A549 (cell line): ENCODE measurements at regions not wholly inside any gene's neighbourhood (a gene's known extent, or its start where the extent isn't known, plus 50 kb on each side); places are given as distances from the start of the nearest gene placed in this dataset.

Experiments used
- ATAC-seq, 2 experiments: fragments of 200-7000 bp in 1 of 2; fragments of >200 bp in 1 of 2; cut with Nextera tagmentation in 1 of 2; cut with Tn5 transposase in 1 of 2; 3 replicates each; pipeline versions ENCODE4 v1.8.0 to v1.9.1; 2018 to 2020; ENCODE audit warnings: mild to moderate bottlenecking in 1 of 2, moderate library complexity in 1 of 2
- CTCF ChIA-PET: fragments of 300-600 bp; sonication (Branson Sonifier 250); formaldehyde crosslinking; extraction: SDS; loops from one replicate; lab custom pipeline; 2021; ENCODE audit warnings: antibody characterized with exemption, inconsistent platforms; lab: Yijun Ruan, JAX
- POLR2A ChIA-PET: fragments of 350-600 bp; formaldehyde crosslinking; extraction: SDS; loops from one replicate; lab custom pipeline; 2021; ENCODE audit warnings: antibody characterized with exemption, inconsistent platforms; lab: Yijun Ruan, JAX
- DNase-seq, 2 experiments: peaks; one replicate each; pipeline versions ENCODE4 v3.0.0 to v3.0.0-alpha.2; 2011 to 2016; ENCODE audit warnings: low read depth in 1 of 2, low spot score in 1 of 2
- FAIRE-seq: peaks from 2 replicates; lab custom pipeline; 2011; peaks lifted over from hg19 to GRCh38; lab: Jason Lieb, UNC
- H3K27ac ChIP-seq, 2 experiments: fragments of >200 bp; sonication (Bioruptor Twin); formaldehyde crosslinking; 3 replicates each; pipeline ENCODE4 v1.5.1; 2016 to 2017
- H3K4me1 ChIP-seq: fragments of >200 bp; sonication (Bioruptor Twin); formaldehyde crosslinking; 3 replicates; pipeline ENCODE4 v1.6.1; 2016
- H3K4me2 ChIP-seq: fragments of >200 bp; sonication (Bioruptor Twin); formaldehyde crosslinking; 3 replicates; pipeline ENCODE4 v1.6.1; 2016
- H3K4me3 ChIP-seq: fragments of >200 bp; sonication (Bioruptor Twin); formaldehyde crosslinking; 3 replicates; pipeline ENCODE4 v1.5.1; 2016
- H3K9me3 ChIP-seq: fragments of >200 bp; sonication (Bioruptor Twin); formaldehyde crosslinking; 3 replicates; pipeline ENCODE4 v1.6.1; 2016
- BCL3 ChIP-seq: fragments of >200 bp; sonication (Bioruptor Twin); formaldehyde crosslinking; IDR thresholded peaks from 3 replicates; pipeline ENCODE4 v1.6.1; 2016
- CBX8 ChIP-seq: fragments of 200-600 bp; sonication (generic); IDR thresholded peaks from 2 replicates; pipeline ENCODE4 v1.6.1; 2016
- CHD2 ChIP-seq: fragments of 150-350 bp; IDR thresholded peaks from 2 replicates; pipeline ENCODE4 v1.6.1; 2014; ENCODE audit warnings: low read length; ENCODE audit not compliant: partially characterized antibody
- E2F6 ChIP-seq: IDR thresholded peaks from 2 replicates; pipeline ENCODE4 v1.6.1; 2012; ENCODE audit warnings: low read depth, borderline replicate concordance
- EHF ChIP-seq: fragments of 250-450 bp; sonication (Bioruptor Pico); IDR thresholded peaks from 2 replicates; pipeline ENCODE4 v1.5.0; 2020; ENCODE audit warnings: mild to moderate bottlenecking
- EHMT2 ChIP-seq: fragments of 200-600 bp; sonication (generic); IDR thresholded peaks from 2 replicates; pipeline ENCODE4 v1.6.1; 2016; ENCODE audit warnings: antibody characterized with exemption, low read depth, mild to moderate bottlenecking, moderate library complexity
- ELK1 ChIP-seq: fragments of 150-350 bp; IDR thresholded peaks from 2 replicates; pipeline ENCODE4 v1.6.1; 2014; ENCODE audit warnings: low read depth, mild to moderate bottlenecking, low read length
- FOXS1 ChIP-seq: fragments of 250-450 bp; sonication (Bioruptor Pico); IDR thresholded peaks from 2 replicates; pipeline ENCODE4 v1.5.0; 2020; ENCODE audit warnings: mild to moderate bottlenecking, moderate library complexity
- GATA3 ChIP-seq: IDR thresholded peaks from 2 replicates; pipeline ENCODE4 v1.6.1; 2012; ENCODE audit warnings: borderline replicate concordance
- HES2 ChIP-seq: fragments of >200 bp; sonication (Bioruptor Twin); formaldehyde crosslinking; IDR thresholded peaks from 2 replicates; pipeline ENCODE4 v1.6.1; 2016
- HOXB13 ChIP-seq: fragments of 250-450 bp; sonication (Bioruptor Pico); IDR thresholded peaks from 2 replicates; pipeline ENCODE4 v1.5.0; 2020; ENCODE audit warnings: low read depth, mild to moderate bottlenecking, moderate library complexity
- HOXB5 ChIP-seq: fragments of 250-450 bp; sonication (Bioruptor Pico); IDR thresholded peaks from 2 replicates; pipeline ENCODE4 v1.5.0; 2020; ENCODE audit warnings: mild to moderate bottlenecking, moderate library complexity
- KDM1A ChIP-seq: fragments of 200-600 bp; sonication (generic); IDR thresholded peaks from 2 replicates; pipeline ENCODE4 v1.6.1; 2016; ENCODE audit warnings: low read depth, mild to moderate bottlenecking
- MAFK ChIP-seq: fragments of 450-650 bp; IDR thresholded peaks from 2 replicates; pipeline ENCODE4 v1.6.1; 2014; ENCODE audit not compliant: partially characterized antibody
- MAZ ChIP-seq: fragments of 150-350 bp; IDR thresholded peaks from 2 replicates; pipeline ENCODE4 v1.6.1; 2014; ENCODE audit warnings: antibody characterized with exemption, low read depth, low read length, borderline replicate concordance
- NPAS2 ChIP-seq: fragments of 250-450 bp; sonication (Bioruptor Pico); IDR thresholded peaks from 2 replicates; pipeline ENCODE4 v1.8.0; 2022; ENCODE audit warnings: mild to moderate bottlenecking, moderate library complexity, borderline replicate concordance
- POLR2AphosphoS2 ChIP-seq: conservative IDR thresholded peaks from 2 replicates; pipeline ENCODE4 v1.6.1; 2012; ENCODE audit warnings: low read length, improper control_type of control experiment, inconsistent platforms
- RARB ChIP-seq: fragments of 250-450 bp; sonication (Bioruptor Pico); IDR thresholded peaks from 2 replicates; pipeline ENCODE4 v1.8.0; 2021; ENCODE audit warnings: mild to moderate bottlenecking, moderate library complexity
- RCOR1 ChIP-seq: fragments of 150-350 bp; IDR thresholded peaks from 2 replicates; pipeline ENCODE4 v1.6.1; 2014; ENCODE audit warnings: antibody characterized with exemption, low read length, low read depth
- RNF2 ChIP-seq: fragments of 200-600 bp; sonication (generic); IDR thresholded peaks from 2 replicates; pipeline ENCODE4 v1.6.1; 2016; ENCODE audit warnings: low read depth, mild to moderate bottlenecking, antibody characterized with exemption, moderate library complexity, borderline replicate concordance
- SMC3 ChIP-seq: fragments of >200 bp; sonication (Bioruptor Twin); formaldehyde crosslinking; IDR thresholded peaks from 3 replicates; pipeline ENCODE4 v1.6.1; 2018; ENCODE audit warnings: inconsistent platforms
- TFCP2L1 ChIP-seq: fragments of 250-450 bp; sonication (Bioruptor Pico); IDR thresholded peaks from 2 replicates; pipeline ENCODE4 v1.5.0; 2021; ENCODE audit warnings: mild to moderate bottlenecking
- TP53 ChIP-seq: fragments of 250-450 bp; sonication (Bioruptor Pico); IDR thresholded peaks from 2 replicates; pipeline ENCODE4 v1.5.0; 2021; ENCODE audit warnings: mild to moderate bottlenecking, moderate library complexity
- ZNF302 ChIP-seq: fragments of 250-450 bp; sonication (Bioruptor Pico); IDR thresholded peaks from 2 replicates; pipeline ENCODE4 v1.9.0; 2021; ENCODE audit warnings: inconsistent platforms, mild to moderate bottlenecking, moderate library complexity
- WGBS: methylation state at CpG from one replicate; pipeline ENCODE4 v1.1.6; 2017; ENCODE audit errors: missing lambda C conversion rate; 5-methylcytosine and 5-hydroxymethylcytosine counted together

GRCh38 chr4:20181926-20182325 lies 69.8 kb upstream of the SLIT2 start:
- no peak for DNase-seq
- no peak for TF ChIP-seq HES2
- no peak for TF ChIP-seq MAZ
- TF ChIP-seq TP53 (CRISPR knock-in tag) = no peak
- TF ChIP-seq CHD2 = no peak
- no peak for TF ChIP-seq GATA3
- TF ChIP-seq TFCP2L1 (CRISPR knock-in tag) = no peak
- TF ChIP-seq FOXS1 (CRISPR knock-in tag) = no peak
- no peak for TF ChIP-seq NPAS2 (CRISPR knock-in tag)
- no peak for TF ChIP-seq HOXB13 (CRISPR knock-in tag)
- no peak for TF ChIP-seq CBX8
- no peak for TF ChIP-seq RNF2
- TF ChIP-seq HOXB5 (CRISPR knock-in tag) = no peak
- no peak for TF ChIP-seq SMC3
- Histone ChIP-seq H3K9me3 (no peaks in the 10 kb centered on the region), H3K27ac (no peak overlapping the region), H3K4me2 (no peak overlapping the region), H3K4me3 (no peak overlapping the region), H3K4me1 (no peaks in the 10 kb centered on the region)
- WGBS = 1% methylated on average over 3 of the region's 3 CpGs
- ChIA-PET POLR2A (no interaction called here), CTCF (no interaction called here)
- no peak for ATAC-seq
- no peak for FAIRE-seq

GRCh38 chr4:20180509-20180908 lies 71.2 kb upstream of the SLIT2 start:
- ChIA-PET POLR2A (no interaction called here), CTCF (no interaction called here)
- TF ChIP-seq HOXB13 (CRISPR knock-in tag) = no peak
- no peak for TF ChIP-seq MAFK
- TF ChIP-seq BCL3 = no peak
- TF ChIP-seq EHF (CRISPR knock-in tag) = no peak
- no peak for TF ChIP-seq KDM1A
- no peak for TF ChIP-seq RCOR1
- no peak for TF ChIP-seq GATA3
- no peak for TF ChIP-seq ELK1
- TF ChIP-seq POLR2AphosphoS2 = no peak
- no peak for TF ChIP-seq RARB
- TF ChIP-seq ZNF302 (CRISPR knock-in tag) = no peak
- no peak for TF ChIP-seq EHMT2
- no peak for TF ChIP-seq RNF2
- TF ChIP-seq E2F6 = no peak
- no peak for TF ChIP-seq NPAS2 (CRISPR knock-in tag)

More at GRCh38 chr4:20180509-20180908, 71.2 kb upstream of the SLIT2 start:
- no peak overlapping the region for H3K27ac ChIP-seq
- FAIRE-seq (no peak), ATAC-seq (no peak), DNase-seq (no peak)
- H3K9me3 ChIP-seq = no peaks in the 10 kb centered on the region
- H3K4me2 ChIP-seq = no peak overlapping the region
- H3K4me1 ChIP-seq = no peaks in the 10 kb centered on the region
- no peak overlapping the region for H3K4me3 ChIP-seq
